ENCODE measurements at regions not wholly inside any gene's neighbourhood (a gene's known extent, or its start where the extent isn't known, plus 50 kb on each side); places are given as distances from the start of the nearest gene placed in this dataset.

DNA sequence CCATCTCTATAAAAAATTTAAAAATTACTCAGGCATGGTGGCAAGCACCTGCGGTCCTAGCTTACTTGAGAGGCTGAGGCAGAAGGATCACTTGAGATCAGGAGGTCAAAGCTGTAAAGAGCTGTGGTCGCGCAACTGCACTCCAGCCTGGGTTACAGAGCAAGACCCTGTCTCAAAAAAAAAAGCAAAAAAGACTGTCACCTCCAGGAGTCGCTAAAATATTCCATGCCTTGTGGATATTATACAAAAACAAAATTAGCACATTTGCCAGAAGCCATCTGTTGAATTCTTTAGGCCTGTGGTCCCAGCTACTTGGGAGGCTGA lies 87.0 kb upstream of the SDK1 start:
- ChIA-PET CTCF (ENCODE audit: partially characterized antibody) (no interaction called here), POLR2A (ENCODE audit: partially characterized antibody) (interaction anchor here (0.7 kb wide), 1 partner anchor 97 kb away, joined by 3 read pairs; no protein-coding TSS in a partner anchor)
- peaks cover 10 to 13% of the 10 kb centered on the region in 2 donors for H3K27me3 Mint-ChIP-seq
- intact Hi-C loops (cut with micrococcal nuclease): no loop called here
- H3K4me1 Mint-ChIP-seq: peaks cover 0 to 7% (median 4%) of the 10 kb centered on the region in 4 donors
- no peak for DNase-seq
- Histone ChIP-seq H3K36me3 (ENCODE audit: insufficient read depth, low read length) (no peaks in the 10 kb centered on the region), H3K27me3 (ENCODE audit: insufficient read depth, low read length) (peaks cover 2% of the 10 kb centered on the region), H3K9me3 (ENCODE audit: control insufficient read depth in 1 of 2, low read length in 2 of 2) (no peaks in the 10 kb centered on the region), H3K4me1 (ENCODE audit: insufficient read depth, low read length) (no peaks in the 10 kb centered on the region), H3K4me3 (ENCODE audit: low read length in 2 of 2) (no peak overlapping the region), H3K27ac (ENCODE audit: low read depth, low read length) (no peak overlapping the region)
- H3K4me3 Mint-ChIP-seq: no peak overlapping the region
- H3K27ac Mint-ChIP-seq: no peak overlapping the region
- no peaks in the 10 kb centered on the region for H3K9me3 Mint-ChIP-seq
- H3K36me3 Mint-ChIP-seq: no peaks in the 10 kb centered on the region

DNA sequence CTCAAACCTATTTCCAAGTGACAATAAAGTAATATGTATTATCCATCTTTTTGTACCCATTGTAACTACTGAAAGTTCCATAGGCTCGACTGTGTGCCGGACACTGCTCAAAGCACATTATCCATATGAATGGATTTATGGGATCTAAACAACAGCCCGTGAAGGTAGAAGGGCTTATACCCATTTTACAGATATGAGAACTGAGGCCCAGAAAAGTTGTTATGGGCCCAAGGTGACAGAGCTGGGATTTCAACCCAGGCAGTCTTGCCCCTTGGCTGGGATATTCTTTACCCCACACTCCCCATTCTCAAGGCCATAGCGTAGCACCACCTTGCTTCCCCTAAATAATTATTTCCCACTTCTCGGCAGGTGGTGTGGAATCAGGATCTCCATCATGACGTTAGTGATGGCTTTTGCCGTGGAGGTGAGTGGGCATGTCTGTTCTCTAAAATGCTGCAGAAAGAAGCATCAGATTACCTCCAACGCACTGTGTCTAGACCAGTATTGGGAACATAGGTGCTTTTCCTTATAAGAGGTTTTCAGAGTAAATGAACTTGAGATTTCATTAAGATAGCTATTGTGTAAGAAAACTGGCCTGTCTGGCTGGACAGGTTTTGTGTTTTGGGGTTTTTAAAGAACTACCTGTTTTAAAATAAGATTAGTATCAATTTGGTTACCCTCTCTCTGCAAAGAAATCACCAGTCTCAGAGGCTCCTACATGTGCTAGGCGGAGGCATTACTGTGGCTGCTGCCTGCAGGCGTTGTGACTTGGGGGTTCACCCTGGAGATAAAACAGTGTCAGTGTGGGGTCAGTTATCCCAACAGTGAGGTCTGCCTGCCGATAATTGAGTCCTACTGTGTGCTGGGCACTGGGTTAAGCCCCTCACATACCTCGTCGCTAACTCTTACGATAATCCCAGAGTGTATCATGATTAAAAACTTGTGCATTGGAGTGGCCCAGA lies 85.1 kb upstream of the SDK1 start:
- ChIA-PET CTCF (ENCODE audit: partially characterized antibody) (no interaction called here), POLR2A (ENCODE audit: partially characterized antibody) (no interaction called here)
- Histone ChIP-seq H3K27me3 (ENCODE audit: insufficient read depth, low read length) (peaks cover 5% of the 10 kb centered on the region), H3K4me3 (ENCODE audit: low read length in 2 of 2) (no peak overlapping the region), H3K36me3 (ENCODE audit: insufficient read depth, low read length) (no peaks in the 10 kb centered on the region), H3K9me3 (ENCODE audit: control insufficient read depth in 1 of 2, low read length in 2 of 2) (no peaks in the 10 kb centered on the region), H3K4me1 (ENCODE audit: insufficient read depth, low read length) (no peaks in the 10 kb centered on the region), H3K27ac (ENCODE audit: low read depth, low read length) (no peak overlapping the region)
- no peak for DNase-seq
- Mint-ChIP-seq H3K27me3 (peaks cover 10 to 19% of the 10 kb centered on the region in 2 donors), H3K36me3 (no peaks in the 10 kb centered on the region), H3K27ac (no peak overlapping the region), H3K4me1 (peaks cover 0 to 6% (median 5%) of the 10 kb centered on the region in 4 donors), H3K4me3 (no peak overlapping the region), H3K9me3 (no peaks in the 10 kb centered on the region)
- intact Hi-C loops (cut with micrococcal nuclease): no loop called here

- H3K4me1 ChIP-seq (ENCODE audit: insufficient read depth, low read length): no peaks in the 10 kb centered on the region
- ChIA-PET CTCF (ENCODE audit: partially characterized antibody) (no interaction called here), POLR2A (ENCODE audit: partially characterized antibody) (no interaction called here)
- H3K27me3 ChIP-seq (ENCODE audit: insufficient read depth, low read length): peaks cover 5% of the 10 kb centered on the region
- H3K4me1 Mint-ChIP-seq: peaks cover 0 to 6% (median 5%) of the 10 kb centered on the region in 4 donors
- H3K9me3 Mint-ChIP-seq: no peaks in the 10 kb centered on the region
- H3K27ac ChIP-seq (ENCODE audit: low read depth, low read length): no peak overlapping the region
- peaks cover 13 to 22% of the 10 kb centered on the region in 2 donors for H3K27me3 Mint-ChIP-seq
- intact Hi-C loops (cut with micrococcal nuclease): no loop called here
- no peak for DNase-seq
- H3K27ac Mint-ChIP-seq: no peak overlapping the region
- no peaks in the 10 kb centered on the region for H3K9me3 ChIP-seq (ENCODE audit: control insufficient read depth in 1 of 2, low read length in 2 of 2)
- no peaks in the 10 kb centered on the region for H3K36me3 Mint-ChIP-seq
- H3K4me3 ChIP-seq (ENCODE audit: low read length in 2 of 2): no peak overlapping the region
- no peaks in the 10 kb centered on the region for H3K36me3 ChIP-seq (ENCODE audit: insufficient read depth, low read length)
- H3K4me3 Mint-ChIP-seq: no peak overlapping the region
These were observed 83.9 kb upstream of the SDK1 start for GRCh38 chr7:3217166-3217565.

GRCh38 chr7:3218411-3219225 lies 82.4 kb upstream of the SDK1 start:
- H3K27ac ChIP-seq (ENCODE audit: low read depth, low read length): no peak overlapping the region
- H3K36me3 ChIP-seq (ENCODE audit: insufficient read depth, low read length): no peaks in the 10 kb centered on the region
- Mint-ChIP-seq H3K27ac (no peak overlapping the region), H3K27me3 (peaks cover 13 to 25% of the 10 kb centered on the region in 2 donors), H3K9me3 (no peaks in the 10 kb centered on the region), H3K4me3 (peak overlapping the region in 1 of 8 donors; percentile 15), H3K36me3 (no peaks in the 10 kb centered on the region), H3K4me1 (peaks cover 0 to 6% (median 5%) of the 10 kb centered on the region in 4 donors)
- no peaks in the 10 kb centered on the region for H3K9me3 ChIP-seq (ENCODE audit: control insufficient read depth in 1 of 2, low read length in 2 of 2)
- intact Hi-C loops (cut with micrococcal nuclease): no loop called here
- H3K4me3 ChIP-seq (ENCODE audit: low read length in 2 of 2): no peak overlapping the region
- H3K4me1 ChIP-seq (ENCODE audit: insufficient read depth, low read length): no peaks in the 10 kb centered on the region
- H3K27me3 ChIP-seq (ENCODE audit: insufficient read depth, low read length): peaks cover 5% of the 10 kb centered on the region
- POLR2A ChIA-PET (ENCODE audit: partially characterized antibody): no interaction called here
- DNase-seq: no peak
- CTCF ChIA-PET (ENCODE audit: partially characterized antibody): interaction anchor here (1.1 kb wide), 1 partner anchor 177 kb away, joined by 3 read pairs; no protein-coding TSS in a partner anchor

DNA sequence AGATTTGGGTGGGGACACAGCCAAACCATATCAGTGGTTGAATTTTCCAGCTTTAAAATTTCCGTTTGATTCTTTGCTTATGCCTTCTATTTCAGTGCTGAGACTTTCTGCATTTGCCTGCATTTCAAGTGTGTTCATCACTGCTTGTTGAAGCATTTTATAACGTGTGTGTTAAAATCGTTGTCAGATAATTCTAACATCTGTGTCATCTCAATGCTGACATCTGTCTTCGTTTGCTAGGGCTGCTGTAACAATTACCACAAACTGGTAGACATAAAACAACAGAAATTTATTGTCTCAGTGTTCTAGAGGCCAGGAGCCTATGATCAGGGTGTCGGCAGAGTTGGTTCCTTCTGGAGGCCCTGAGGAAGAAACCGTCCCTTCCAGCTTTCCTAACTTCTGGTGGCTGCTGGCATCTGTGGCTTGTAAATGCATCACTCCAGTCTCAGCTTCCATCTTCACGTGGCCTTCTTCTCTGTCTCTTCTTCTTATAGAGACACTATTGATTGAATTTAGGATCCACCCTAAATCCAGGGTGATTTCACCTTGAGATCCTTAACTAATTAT lies 71.1 kb upstream of the SDK1 start:
- peaks cover 0 to 4% (median 3%) of the 10 kb centered on the region in 8 donors for H3K9me3 Mint-ChIP-seq
- Histone ChIP-seq H3K4me3 (ENCODE audit: low read length in 2 of 2) (no peak overlapping the region), H3K36me3 (ENCODE audit: insufficient read depth, low read length) (no peaks in the 10 kb centered on the region), H3K27me3 (ENCODE audit: insufficient read depth, low read length) (no peaks in the 10 kb centered on the region), H3K9me3 (ENCODE audit: control insufficient read depth in 1 of 2, low read length in 2 of 2) (no peaks in the 10 kb centered on the region), H3K27ac (ENCODE audit: low read depth, low read length) (no peak overlapping the region), H3K4me1 (ENCODE audit: insufficient read depth, low read length) (peaks cover 8% of the 10 kb centered on the region)
- H3K4me1 Mint-ChIP-seq: peaks cover 6 to 17% (median 10%) of the 10 kb centered on the region in 4 donors
- H3K27ac Mint-ChIP-seq: peak overlapping the region in 1 of 7 donors; percentile 19
- ChIA-PET CTCF (ENCODE audit: partially characterized antibody) (no interaction called here), POLR2A (ENCODE audit: partially characterized antibody) (no interaction called here)
- H3K27me3 Mint-ChIP-seq: peaks cover 1 to 3% of the 10 kb centered on the region in 2 donors
- H3K36me3 Mint-ChIP-seq: peaks cover 0 to 3% of the 10 kb centered on the region in 2 donors
- intact Hi-C loops (cut with micrococcal nuclease): no loop called here
- no peak overlapping the region for H3K4me3 Mint-ChIP-seq
- DNase-seq: no peak

- no peaks in the 10 kb centered on the region for H3K9me3 ChIP-seq (ENCODE audit: control insufficient read depth in 1 of 2, low read length in 2 of 2)
- intact Hi-C loops (cut with micrococcal nuclease): no loop called here
- Mint-ChIP-seq H3K27ac (no peak overlapping the region), H3K4me1 (peaks cover 6 to 17% (median 10%) of the 10 kb centered on the region in 4 donors), H3K27me3 (peaks cover 7 to 9% of the 10 kb centered on the region in 2 donors), H3K9me3 (peaks cover 4 to 13% (median 9%) of the 10 kb centered on the region in 8 donors), H3K4me3 (no peak overlapping the region), H3K36me3 (peaks cover 0 to 10% of the 10 kb centered on the region in 2 donors)
- DNase-seq: no peak
- no peak overlapping the region for H3K27ac ChIP-seq (ENCODE audit: low read depth, low read length)
- POLR2A ChIA-PET (ENCODE audit: partially characterized antibody): no interaction called here
- no peaks in the 10 kb centered on the region for H3K27me3 ChIP-seq (ENCODE audit: insufficient read depth, low read length)
- no peaks in the 10 kb centered on the region for H3K36me3 ChIP-seq (ENCODE audit: insufficient read depth, low read length)
- CTCF ChIA-PET (ENCODE audit: partially characterized antibody): no interaction called here
- H3K4me1 ChIP-seq (ENCODE audit: insufficient read depth, low read length): peaks cover 8% of the 10 kb centered on the region
- H3K4me3 ChIP-seq (ENCODE audit: low read length in 2 of 2): no peak overlapping the region
These were observed 70.1 kb upstream of the SDK1 start for GRCh38 chr7:3230908-3231307.

GRCh38 chr7:3232228-3232627 lies 68.8 kb upstream of the SDK1 start:
- POLR2A ChIA-PET (ENCODE audit: partially characterized antibody): no interaction called here
- H3K4me3 ChIP-seq (ENCODE audit: low read length in 2 of 2): no peak overlapping the region
- no peak overlapping the region for H3K27ac Mint-ChIP-seq
- peaks cover 0 to 10% of the 10 kb centered on the region in 2 donors for H3K36me3 Mint-ChIP-seq
- H3K4me3 Mint-ChIP-seq: no peak overlapping the region
- CTCF ChIA-PET (ENCODE audit: partially characterized antibody): no interaction called here
- no peaks in the 10 kb centered on the region for H3K27me3 ChIP-seq (ENCODE audit: insufficient read depth, low read length)
- no peaks in the 10 kb centered on the region for H3K36me3 ChIP-seq (ENCODE audit: insufficient read depth, low read length)
- intact Hi-C loops (cut with micrococcal nuclease): no loop called here
- no peaks in the 10 kb centered on the region for H3K9me3 ChIP-seq (ENCODE audit: control insufficient read depth in 1 of 2, low read length in 2 of 2)
- H3K4me1 ChIP-seq (ENCODE audit: insufficient read depth, low read length): peaks cover 8% of the 10 kb centered on the region
- H3K27me3 Mint-ChIP-seq: peaks cover 8 to 11% of the 10 kb centered on the region in 2 donors
- peaks cover 4 to 14% (median 8%) of the 10 kb centered on the region in 4 donors for H3K4me1 Mint-ChIP-seq
- DNase-seq: no peak
- peaks cover 4 to 23% (median 16%) of the 10 kb centered on the region in 8 donors for H3K9me3 Mint-ChIP-seq
- H3K27ac ChIP-seq (ENCODE audit: low read depth, low read length): no peak overlapping the region
